Pons (tissue), 1 donor: ENCODE measurements at regions not wholly inside any gene's neighbourhood (a gene's known extent, or its start where the extent isn't known, plus 50 kb on each side); places are given as distances from the start of the nearest gene placed in this dataset.
"Not testable (repeated sequence)": the region's sequence is repeated elsewhere in the genome, so short reads cannot be mapped to it uniquely, and the experiment has no call there.

Experiments used
- DNase-seq: peaks from one replicate; pipeline ENCODE4 v3.0.0-alpha.2; 2016; ENCODE audit warnings: low spot score

- DNase-seq: not testable (repeated sequence)
Observed at GRCh38 chr20:30295967-30296366, 961.5 kb upstream of the DEFB115 start.

- DNase-seq: not testable (repeated sequence)
Observed at GRCh38 chr20:30297878-30298595, 959.4 kb upstream of the DEFB115 start.

- DNase-seq: not testable (repeated sequence)
Observed at GRCh38 chr20:30300220-30300642, 957.2 kb upstream of the DEFB115 start.

GRCh38 chr20:30302786-30303185, 954.7 kb upstream of the DEFB115 start:
- not testable (repeated sequence) for DNase-seq

GRCh38 chr20:30309938-30310337, 947.5 kb upstream of the DEFB115 start:
- DNase-seq: not testable (repeated sequence)

GRCh38 chr20:30310385-30310784, 947.1 kb upstream of the DEFB115 start:
- not testable (repeated sequence) for DNase-seq

- DNase-seq: not testable (repeated sequence)
Observed at GRCh38 chr20:30312220-30312619, 945.2 kb upstream of the DEFB115 start.

GRCh38 chr20:30313660-30314059, 943.8 kb upstream of the DEFB115 start:
- DNase-seq: not testable (repeated sequence)

GRCh38 chr20:30316063-30316462, 941.4 kb upstream of the DEFB115 start:
- peak; percentile 55 for DNase-seq

- DNase-seq: not testable (repeated sequence)
Observed at GRCh38 chr20:30316532-30317299, 940.7 kb upstream of the DEFB115 start.

GRCh38 chr20:30333744-30334143, 923.7 kb upstream of the DEFB115 start:
- DNase-seq: not testable (repeated sequence)

GRCh38 chr20:30337556-30337955, 919.9 kb upstream of the DEFB115 start:
- DNase-seq: not testable (repeated sequence)

- peak; percentile 7 for DNase-seq
Observed at GRCh38 chr20:30348932-30349331, 908.5 kb upstream of the DEFB115 start.

- DNase-seq: not testable (repeated sequence)
Observed at GRCh38 chr20:30356854-30357467, 900.5 kb upstream of the DEFB115 start.

GRCh38 chr20:30361756-30362155, 895.7 kb upstream of the DEFB115 start:
- DNase-seq: not testable (repeated sequence)

- DNase-seq: not testable (repeated sequence)
Observed at GRCh38 chr20:30376430-30376766, 881.1 kb upstream of the DEFB115 start.

GRCh38 chr20:30376767-30377658, 880.5 kb upstream of the DEFB115 start:
- DNase-seq: peak; percentile 63

- DNase-seq: not testable (repeated sequence)
Observed at GRCh38 chr20:30378317-30378716, 879.1 kb upstream of the DEFB115 start.

- DNase-seq: not testable (repeated sequence)
Observed at GRCh38 chr20:30378721-30379120, 878.7 kb upstream of the DEFB115 start.

- not testable (repeated sequence) for DNase-seq
Observed at GRCh38 chr20:30384841-30385240, 872.6 kb upstream of the DEFB115 start.

- not testable (repeated sequence) for DNase-seq
Observed at GRCh38 chr20:30386099-30386498, 871.4 kb upstream of the DEFB115 start.

GRCh38 chr20:30387823-30388222, 869.6 kb upstream of the DEFB115 start:
- DNase-seq: not testable (repeated sequence)
